B cell (primary cell): ENCODE measurements at regions not wholly inside any gene's neighbourhood (a gene's known extent, or its start where the extent isn't known, plus 50 kb on each side); places are given as distances from the start of the nearest gene placed in this dataset.

Experiments
- ATAC-seq: fragments of 200-7000 bp; cut with Tn5 transposase; one replicate; pipeline ENCODE4 v1.10.0; 2021; ENCODE audit warnings: low read depth, mild to moderate bottlenecking, moderate number of reproducible peaks, moderate library complexity
- CTCF ChIA-PET: fragments of 350-600 bp; sonication (Branson Sonifier 250); formaldehyde crosslinking; loops from one replicate; lab custom pipeline; 2021; ENCODE audit warnings: antibody characterized with exemption, inconsistent platforms; lab: Charles Lee
- POLR2A ChIA-PET: fragments of 350-600 bp; sonication (Branson Sonifier 250); formaldehyde crosslinking; loops from one replicate; lab custom pipeline; 2021; ENCODE audit warnings: antibody characterized with exemption; lab: Charles Lee
- DNase-seq: peaks from one replicate; pipeline ENCODE4 v3.0.0; 2013
- H2AFZ ChIP-seq: 2 replicates; pipeline ENCODE4 v1.6.1; 2012; ENCODE audit warnings: mild to moderate bottlenecking, low read depth, low read length; ENCODE audit not compliant: insufficient read depth, poor library complexity, severe bottlenecking
- H3K27ac ChIP-seq, 2 donors: 1 replicate in 1 of 2; 2 replicates in 1 of 2; pipeline ENCODE4 v1.5.1; 2012 to 2013; ENCODE audit warnings: low read length in 2 of 2, mild to moderate bottlenecking in 2 of 2, moderate library complexity in 1 of 2
- H3K27me3 ChIP-seq, 4 experiments: fragments of 200-600 bp in 1 of 4; sonication (generic) in 1 of 4; replicated peaks in 1 of 4; 1 replicate in 2 of 4; 2 replicates in 2 of 4; pipeline versions ENCODE4 v1.6.1 to v1.7.0; 2013 to 2016; ENCODE audit warnings: low read length in 3 of 4, mild to moderate bottlenecking in 2 of 4, mixed read lengths in 1 of 4, moderate library complexity in 1 of 4; ENCODE audit not compliant: insufficient read depth in 4 of 4, control insufficient read depth in 3 of 4; ENCODE audit errors: control extremely low read depth in 1 of 4
- H3K36me3 ChIP-seq, 2 experiments: replicated peaks in 1 of 2; 1 replicate in 1 of 2; 2 replicates in 1 of 2; pipeline versions ENCODE4 v1.6.1 to v1.7.1; 2013; ENCODE audit warnings: low read length in 1 of 2; ENCODE audit not compliant: insufficient read depth in 2 of 2, control insufficient read depth in 1 of 2; ENCODE audit errors: control extremely low read depth in 1 of 2, extremely low read depth in 1 of 2
- H3K4me1 ChIP-seq, 2 donors: fragments of 200-600 bp in 1 of 2; sonication (generic) in 1 of 2; 1 replicate in 1 of 2; 2 replicates in 1 of 2; pipeline versions ENCODE4 v1.5.1 to v1.6.1; 2013 to 2017; ENCODE audit warnings: low read length in 2 of 2; ENCODE audit not compliant: control insufficient read depth in 2 of 2, insufficient read depth in 2 of 2
- H3K4me2 ChIP-seq: replicated peaks from 2 replicates; pipeline ENCODE3; 2012; ENCODE audit warnings: mild to moderate bottlenecking, low read depth, low read length; ENCODE audit not compliant: poor library complexity, severe bottlenecking
- H3K4me3 ChIP-seq, 5 experiments: fragments of 200-600 bp in 1 of 5; sonication (generic) in 1 of 5; 1 replicate in 3 of 5; 2 replicates in 2 of 5; pipeline versions ENCODE4 v1.5.1 to v1.7.0; 2011 to 2016; ENCODE audit warnings: low read length in 4 of 5, mild to moderate bottlenecking in 4 of 5, low read depth in 2 of 5, control low read depth in 1 of 5, moderate library complexity in 1 of 5; ENCODE audit not compliant: insufficient read depth in 1 of 5; ENCODE audit errors: control extremely low read depth in 1 of 5, extremely low read depth in 1 of 5
- H3K79me2 ChIP-seq: fragments of 200-600 bp; sonication (generic); one replicate; pipeline ENCODE4 v1.6.0; 2016; ENCODE audit warnings: low read length; ENCODE audit not compliant: control insufficient read depth, insufficient read depth
- H3K9ac ChIP-seq: fragments of 200-600 bp; sonication (generic); 2 replicates; pipeline ENCODE4 v1.6.1; 2017; ENCODE audit warnings: mild to moderate bottlenecking, low read length, moderate library complexity
- H3K9me3 ChIP-seq, 3 donors: one replicate each; pipeline versions ENCODE4 v1.6.1 to v1.7.1; 2013; ENCODE audit warnings: low read length in 2 of 3; ENCODE audit not compliant: control insufficient read depth in 2 of 3, insufficient read depth in 1 of 3; ENCODE audit errors: control extremely low read depth in 1 of 3
- H4K20me1 ChIP-seq: 2 replicates; pipeline ENCODE4 v1.6.0; 2012; ENCODE audit warnings: mild to moderate bottlenecking, low read length; ENCODE audit not compliant: insufficient read depth, control insufficient read depth, poor library complexity, severe bottlenecking
- H3K27ac Mint-ChIP-seq: one replicate; pipeline ENCODE4 v1.8.0; 2021; ENCODE audit warnings: mixed read lengths
- H3K27me3 Mint-ChIP-seq: one replicate; pipeline ENCODE4 v1.8.0; 2021; ENCODE audit warnings: mixed read lengths
- H3K4me1 Mint-ChIP-seq: one replicate; pipeline ENCODE4 v1.8.0; 2021; ENCODE audit warnings: mixed read lengths
- H3K4me3 Mint-ChIP-seq: one replicate; pipeline ENCODE4 v1.8.0; 2021; ENCODE audit warnings: mixed read lengths
- H3K9me3 Mint-ChIP-seq: one replicate; pipeline ENCODE4 v1.8.0; 2022; ENCODE audit warnings: mixed read lengths; ENCODE audit not compliant: insufficient read depth
- CTCF ChIP-seq: fragments of 200-600 bp; IDR thresholded peaks from one replicate; pipeline ENCODE4 v1.8.0; 2022; ENCODE audit warnings: antibody characterized with exemption, mild to moderate bottlenecking
- EZH2 ChIP-seq: IDR thresholded peaks from 2 replicates; pipeline ENCODE4 v1.6.1; 2012; ENCODE audit warnings: borderline replicate concordance, low read depth, mild to moderate bottlenecking, moderate library complexity, low read length; ENCODE audit not compliant: insufficient read depth, poor library complexity, severe bottlenecking
- WGBS: methylation state at CpG from one replicate; pipeline ENCODE4 v1.1.5; 2013; ENCODE audit warnings: missing lambda C conversion rate; ENCODE audit not compliant: insufficient coverage; 5-methylcytosine and 5-hydroxymethylcytosine counted together
- intact Hi-C: fragments of 100-400 bp; cut with micrococcal nuclease; formaldehyde crosslinking; loops from one replicate; pipeline ENCODE4 v1.10.0; 2022

- H3K27me3 ChIP-seq, result no peaks in the 10 kb centered on the region
- Mint-ChIP-seq H3K9me3 (no peaks in the 10 kb centered on the region), H3K4me1 (no peaks in the 10 kb centered on the region), H3K27me3 (no peaks in the 10 kb centered on the region), H3K4me3 (no peak overlapping the region), H3K27ac (no peak overlapping the region)
- intact Hi-C loops, result no loop called here
- H3K79me2 ChIP-seq, result no peaks in the 10 kb centered on the region
- TF ChIP-seq CTCF, result no peak
- no peak for TF ChIP-seq EZH2
- H3K27ac ChIP-seq, result no peak overlapping the region
- peaks cover 0 to 4% (median 0%) of the 10 kb centered on the region in 3 donors for H3K9me3 ChIP-seq
- WGBS, result no CpG with 5 or more reads among the region's 4 CpGs
- H3K4me1 ChIP-seq, result no peaks in the 10 kb centered on the region
- H2AFZ ChIP-seq, result no peak overlapping the region
- H3K4me2 ChIP-seq, result no peak overlapping the region
- no peak for DNase-seq
- H4K20me1 ChIP-seq, result no peaks in the 10 kb centered on the region
- ChIA-PET POLR2A (no interaction called here), CTCF (no interaction called here)
- no peak for ATAC-seq
- H3K36me3 ChIP-seq, result no peaks in the 10 kb centered on the region
- no peak overlapping the region for H3K4me3 ChIP-seq
- H3K9ac ChIP-seq, result no peak overlapping the region
Measured at GRCh38 chr3:105119801-105120340, 246.8 kb upstream of the ALCAM start.

- no peaks in the 10 kb centered on the region for H3K27me3 ChIP-seq
- no peaks in the 10 kb centered on the region for H3K4me1 Mint-ChIP-seq
- no peaks in the 10 kb centered on the region for H3K36me3 ChIP-seq
- intact Hi-C loops, result no loop called here
- H3K4me3 ChIP-seq, result no peak overlapping the region
- no peak overlapping the region for H3K9ac ChIP-seq
- H3K9me3 ChIP-seq, result peaks cover 0 to 6% (median 3%) of the 10 kb centered on the region in 3 donors
- TF ChIP-seq CTCF (no peak), EZH2 (no peak)
- H3K27ac Mint-ChIP-seq, result no peak overlapping the region
- no peak overlapping the region for H3K4me2 ChIP-seq
- no peaks in the 10 kb centered on the region for H3K4me1 ChIP-seq
- H3K9me3 Mint-ChIP-seq, result peaks cover 13% of the 10 kb centered on the region
- WGBS, result 67% methylated on average over 1 of the region's 3 CpGs
- DNase-seq (no peak), ATAC-seq (no peak)
- POLR2A ChIA-PET, result no interaction called here
- no peak overlapping the region for H3K4me3 Mint-ChIP-seq
- no peak overlapping the region for H2AFZ ChIP-seq
- no peaks in the 10 kb centered on the region for H3K79me2 ChIP-seq
- CTCF ChIA-PET, result no interaction called here
- no peak overlapping the region for H3K27ac ChIP-seq
- no peaks in the 10 kb centered on the region for H4K20me1 ChIP-seq
- H3K27me3 Mint-ChIP-seq, result no peaks in the 10 kb centered on the region
Measured at GRCh38 chr3:105130911-105131310, 235.8 kb upstream of the ALCAM start.
